A673 (cell line): ENCODE measurements at regions not wholly inside any gene's neighbourhood (a gene's known extent, or its start where the extent isn't known, plus 50 kb on each side); places are given as distances from the start of the nearest gene placed in this dataset.

ENCODE experiments used
- BruUV-seq: library from RNA; stranded (reverse); fragments of 400-500 nt; replicated peaks from 2 replicates; lab custom pipeline; 2021; lab: Mats Ljungman, UMichigan
- CTCF ChIA-PET: fragments of 300-600 bp; sonication (Branson Sonifier 250); formaldehyde crosslinking; loops from one replicate; lab custom pipeline; 2022; ENCODE audit warnings: antibody characterized with exemption; lab: Charles Lee
- POLR2A ChIA-PET: fragments of 300-600 bp; sonication (Branson Sonifier 250); formaldehyde crosslinking; loops from one replicate; lab custom pipeline; 2022; ENCODE audit warnings: antibody characterized with exemption; ENCODE audit not compliant: low non-redundant PET; lab: Charles Lee
- DNase-seq: peaks from one replicate; pipeline ENCODE4 v3.0.0-alpha.2; 2015; ENCODE audit warnings: low spot score
- H3K27ac ChIP-seq: fragments of 200-600 bp; sonication (generic); 2 replicates; pipeline ENCODE4 v1.5.1; 2016; ENCODE audit warnings: mixed run types, low read depth, mild to moderate bottlenecking, mixed read lengths, antibody characterized with exemption, low read length; ENCODE audit not compliant: poor library complexity, severe bottlenecking
- H3K27me3 ChIP-seq: fragments of 200-600 bp; sonication (generic); replicated peaks from 2 replicates; pipeline ENCODE4 v1.6.1; 2017; ENCODE audit warnings: mixed run types, low read depth, mild to moderate bottlenecking, mixed read lengths, antibody characterized with exemption, low read length; ENCODE audit not compliant: insufficient read depth, poor library complexity
- H3K36me3 ChIP-seq: fragments of 200-600 bp; sonication (generic); 2 replicates; pipeline ENCODE4 v1.6.1; 2016; ENCODE audit warnings: mixed run types, mild to moderate bottlenecking, mixed read lengths, antibody characterized with exemption, low read length; ENCODE audit not compliant: insufficient read depth, poor library complexity, severe bottlenecking
- H3K4me1 ChIP-seq: fragments of 200-600 bp; sonication (generic); 2 replicates; pipeline ENCODE4 v1.6.1; 2017; ENCODE audit warnings: mixed run types, mild to moderate bottlenecking, mixed read lengths, antibody characterized with exemption, low read length; ENCODE audit not compliant: insufficient read depth, poor library complexity, severe bottlenecking
- H3K4me3 ChIP-seq: fragments of 200-600 bp; sonication (generic); 2 replicates; pipeline ENCODE4 v1.5.1; 2016; ENCODE audit warnings: low read depth, mixed run types, mild to moderate bottlenecking, mixed read lengths, low read length; ENCODE audit not compliant: poor library complexity, severe bottlenecking
- H3K9me3 ChIP-seq: fragments of 200-600 bp; sonication (generic); 2 replicates; pipeline ENCODE4 v1.6.1; 2016; ENCODE audit warnings: mixed run types, low read depth, mild to moderate bottlenecking, mixed read lengths, antibody characterized with exemption, low read length; ENCODE audit not compliant: poor library complexity, severe bottlenecking
- EZH2 ChIP-seq: fragments of 200-600 bp; sonication (generic); IDR thresholded peaks from 2 replicates; pipeline ENCODE4 v1.6.1; 2017; ENCODE audit warnings: borderline replicate concordance, low read depth, mild to moderate bottlenecking, mixed read lengths, antibody characterized with exemption, low read length; ENCODE audit not compliant: poor library complexity, severe bottlenecking
- intact Hi-C: fragments of 100-400 bp; cut with micrococcal nuclease; formaldehyde crosslinking; loops from one replicate; pipeline ENCODE4 v1.10.0; 2022; ENCODE audit not compliant: unreplicated experiment
- TF ChIP-seq, protein P1 (sequence below): fragments of 300-800, 200-600 bp; sonication (generic); conservative IDR thresholded peaks from 2 replicates; pipeline ENCODE4 v1.5.1; 2017; ENCODE audit warnings: low read depth, mild to moderate bottlenecking, antibody characterized with exemption, low read length, moderate library complexity, mixed read lengths

DNA sequence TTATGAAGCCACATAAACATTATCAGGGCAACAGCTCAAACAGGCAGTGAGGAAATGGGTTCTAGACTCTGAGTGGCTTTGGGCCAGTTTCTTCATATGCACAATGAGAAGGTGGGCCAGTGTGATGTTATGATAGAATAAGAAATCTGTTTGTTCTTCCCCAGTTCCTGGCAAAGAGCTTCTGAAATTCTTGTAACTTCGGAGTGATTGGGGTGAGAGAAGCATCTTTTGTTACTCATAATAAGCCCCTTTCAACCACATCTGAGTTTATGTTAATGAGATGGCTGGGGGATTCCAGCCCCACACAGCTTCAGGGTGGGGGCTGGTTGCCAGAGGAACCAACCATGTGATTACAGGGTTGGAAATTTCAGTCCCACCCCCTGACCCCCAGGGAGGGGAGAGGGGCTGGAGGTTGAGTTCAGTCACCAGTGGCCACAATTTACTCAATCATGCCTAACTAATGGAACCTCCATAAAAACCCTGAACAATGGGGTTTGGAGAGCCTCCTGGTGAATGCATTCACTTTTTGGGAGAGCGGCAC, 57.0 kb upstream of the FRMD4B start:
- ChIA-PET CTCF (no interaction called here), POLR2A (no interaction called here)
- H3K27ac ChIP-seq: no peak overlapping the region
- H3K27me3 ChIP-seq: no peaks in the 10 kb centered on the region
- TF ChIP-seq EZH2: no peak
- TF ChIP-seq, protein P1, sequence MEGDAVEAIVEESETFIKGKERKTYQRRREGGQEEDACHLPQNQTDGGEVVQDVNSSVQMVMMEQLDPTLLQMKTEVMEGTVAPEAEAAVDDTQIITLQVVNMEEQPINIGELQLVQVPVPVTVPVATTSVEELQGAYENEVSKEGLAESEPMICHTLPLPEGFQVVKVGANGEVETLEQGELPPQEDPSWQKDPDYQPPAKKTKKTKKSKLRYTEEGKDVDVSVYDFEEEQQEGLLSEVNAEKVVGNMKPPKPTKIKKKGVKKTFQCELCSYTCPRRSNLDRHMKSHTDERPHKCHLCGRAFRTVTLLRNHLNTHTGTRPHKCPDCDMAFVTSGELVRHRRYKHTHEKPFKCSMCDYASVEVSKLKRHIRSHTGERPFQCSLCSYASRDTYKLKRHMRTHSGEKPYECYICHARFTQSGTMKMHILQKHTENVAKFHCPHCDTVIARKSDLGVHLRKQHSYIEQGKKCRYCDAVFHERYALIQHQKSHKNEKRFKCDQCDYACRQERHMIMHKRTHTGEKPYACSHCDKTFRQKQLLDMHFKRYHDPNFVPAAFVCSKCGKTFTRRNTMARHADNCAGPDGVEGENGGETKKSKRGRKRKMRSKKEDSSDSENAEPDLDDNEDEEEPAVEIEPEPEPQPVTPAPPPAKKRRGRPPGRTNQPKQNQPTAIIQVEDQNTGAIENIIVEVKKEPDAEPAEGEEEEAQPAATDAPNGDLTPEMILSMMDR: no peak
- no peak overlapping the region for H3K4me3 ChIP-seq
- DNase-seq: no peak
- no peaks in the 10 kb centered on the region for H3K4me1 ChIP-seq
- BruUV-seq: no TSS peak
- intact Hi-C loops: no loop called here
- H3K9me3 ChIP-seq: no peaks in the 10 kb centered on the region
- no peaks in the 10 kb centered on the region for H3K36me3 ChIP-seq

DNA sequence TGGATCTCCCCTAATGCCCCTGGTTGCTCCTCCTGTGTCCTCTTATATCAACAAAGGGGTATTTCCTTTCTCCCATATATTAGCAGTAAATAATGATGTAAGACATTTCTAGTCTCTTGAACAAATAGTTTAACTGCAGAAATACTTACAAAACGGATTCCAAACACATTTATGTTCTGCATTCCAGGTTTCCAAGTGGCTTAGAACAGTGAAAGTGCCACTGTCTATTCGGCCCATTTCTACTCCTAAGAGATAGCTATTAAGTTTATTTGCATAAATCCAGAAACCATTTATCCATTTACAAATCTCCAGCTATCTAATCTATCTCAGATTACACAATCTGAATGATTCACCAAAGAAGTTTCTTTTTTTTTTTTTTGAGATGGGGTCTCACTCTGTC, 55.8 kb upstream of the FRMD4B start:
- H3K27ac ChIP-seq: no peak overlapping the region
- TF ChIP-seq, protein P1: no peak
- no peak for TF ChIP-seq EZH2
- BruUV-seq: no TSS peak
- H3K4me3 ChIP-seq: no peak overlapping the region
- no peaks in the 10 kb centered on the region for H3K36me3 ChIP-seq
- DNase-seq: no peak
- ChIA-PET CTCF (interaction anchor here (0.7 kb wide), 1 partner anchor 215 kb away, joined by 3 read pairs; no protein-coding TSS in a partner anchor), POLR2A (no interaction called here)
- intact Hi-C loops: no loop called here
- H3K4me1 ChIP-seq: no peaks in the 10 kb centered on the region
- H3K27me3 ChIP-seq: no peaks in the 10 kb centered on the region
- H3K9me3 ChIP-seq: no peaks in the 10 kb centered on the region

DNA sequence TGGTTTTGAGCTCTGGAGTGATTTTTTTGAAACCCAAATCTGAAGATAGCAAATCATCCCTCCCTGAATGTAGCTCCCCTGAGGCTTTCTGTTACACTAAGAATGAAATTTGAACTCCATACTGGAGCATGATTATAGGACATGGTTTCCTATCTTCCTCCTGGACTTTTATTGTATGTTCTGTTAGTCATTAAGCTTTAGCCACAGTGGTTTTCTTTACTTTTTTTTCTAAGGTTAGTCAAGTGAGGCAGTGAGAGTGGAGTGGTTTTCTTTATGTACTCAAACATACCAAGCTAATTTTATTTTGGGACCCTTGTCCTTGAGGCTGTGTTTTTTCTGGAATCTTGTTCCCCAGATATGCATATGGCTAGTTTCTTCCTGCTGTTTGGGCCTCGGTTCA, 55.2 kb upstream of the FRMD4B start:
- no peaks in the 10 kb centered on the region for H3K4me1 ChIP-seq
- intact Hi-C loops: no loop called here
- H3K4me3 ChIP-seq: no peak overlapping the region
- BruUV-seq: no TSS peak
- H3K9me3 ChIP-seq: no peaks in the 10 kb centered on the region
- DNase-seq: no peak
- no peaks in the 10 kb centered on the region for H3K27me3 ChIP-seq
- no peaks in the 10 kb centered on the region for H3K36me3 ChIP-seq
- ChIA-PET CTCF (interaction anchor here (0.6 to 0.7 kb wide), 2 partner anchors 214 to 352 kb away, joined by 3 read pairs; no protein-coding TSS in a partner anchor), POLR2A (no interaction called here)
- no peak for TF ChIP-seq EZH2
- TF ChIP-seq, protein P1: no peak
- H3K27ac ChIP-seq: no peak overlapping the region
